TTC549 (cell line): ENCODE measurements at regions not wholly inside any gene's neighbourhood (a gene's known extent, or its start where the extent isn't known, plus 50 kb on each side); places are given as distances from the start of the nearest gene placed in this dataset.
"Not testable (repeated sequence)": the region's sequence is repeated elsewhere in the genome, so short reads cannot be mapped to it uniquely, and the experiment has no call there.

Experiments
- FAIRE-seq: peaks from 2 replicates; lab custom pipeline; 2012; peaks lifted over from hg19 to GRCh38; lab: Jason Lieb, UNC

GRCh38 chr2:183809404-183809803 lies 685.2 kb downstream of the NUP35 start:
- no peak for FAIRE-seq

- no peak for FAIRE-seq
These were observed 687.0 kb downstream of the NUP35 start for GRCh38 chr2:183811281-183811680.

GRCh38 chr2:183812091-183812490 lies 687.8 kb downstream of the NUP35 start:
- no peak for FAIRE-seq

GRCh38 chr2:183825710-183826109 lies 701.5 kb downstream of the NUP35 start:
- FAIRE-seq, result no peak

- FAIRE-seq, result no peak
These were observed 705.7 kb downstream of the NUP35 start for GRCh38 chr2:183829931-183830330.

GRCh38 chr2:183837157-183837556 lies 712.9 kb downstream of the NUP35 start:
- FAIRE-seq, result no peak

GRCh38 chr2:183838295-183838694 lies 714.1 kb downstream of the NUP35 start:
- no peak for FAIRE-seq

- no peak for FAIRE-seq
These were observed 715.9 kb downstream of the NUP35 start for GRCh38 chr2:183840061-183840584.

GRCh38 chr2:183849826-183850225 lies 725.6 kb downstream of the NUP35 start:
- FAIRE-seq, result not testable (repeated sequence)

- no peak for FAIRE-seq
These were observed 734.9 kb downstream of the NUP35 start for GRCh38 chr2:183859129-183859528.

- no peak for FAIRE-seq
These were observed 731.7 kb upstream of the ZNF804A start for GRCh38 chr2:183866666-183867065.

- no peak for FAIRE-seq
These were observed 731.1 kb upstream of the ZNF804A start for GRCh38 chr2:183867206-183867605.

GRCh38 chr2:183868153-183868552 lies 730.2 kb upstream of the ZNF804A start:
- no peak for FAIRE-seq

GRCh38 chr2:183868707-183869106 lies 729.6 kb upstream of the ZNF804A start:
- FAIRE-seq, result no peak

GRCh38 chr2:183872131-183872530 lies 726.2 kb upstream of the ZNF804A start:
- FAIRE-seq, result no peak

GRCh38 chr2:183881978-183882377 lies 716.4 kb upstream of the ZNF804A start:
- FAIRE-seq, result peak; percentile 3

- FAIRE-seq, result no peak
These were observed 705.9 kb upstream of the ZNF804A start for GRCh38 chr2:183892315-183892941.

- FAIRE-seq, result no peak
These were observed 699.7 kb upstream of the ZNF804A start for GRCh38 chr2:183898641-183899040.

- no peak for FAIRE-seq
These were observed 696.4 kb upstream of the ZNF804A start for GRCh38 chr2:183901931-183902330.

GRCh38 chr2:183903026-183903425 lies 695.3 kb upstream of the ZNF804A start:
- no peak for FAIRE-seq

GRCh38 chr2:183916041-183916440 lies 682.3 kb upstream of the ZNF804A start:
- FAIRE-seq, result not testable (repeated sequence)

- no peak for FAIRE-seq
These were observed 679.2 kb upstream of the ZNF804A start for GRCh38 chr2:183919167-183919566.

GRCh38 chr2:183919926-183920325 lies 678.4 kb upstream of the ZNF804A start:
- no peak for FAIRE-seq

GRCh38 chr2:183925281-183925680 lies 673.0 kb upstream of the ZNF804A start:
- FAIRE-seq, result no peak

GRCh38 chr2:183926433-183926832 lies 671.9 kb upstream of the ZNF804A start:
- FAIRE-seq, result no peak
